ENCODE measurements at regions not wholly inside any gene's neighbourhood (a gene's known extent, or its start where the extent isn't known, plus 50 kb on each side); places are given as distances from the start of the nearest gene placed in this dataset.

- Histone ChIP-seq H3K4me3 (ENCODE audit: low read depth in 1 of 3, low read length in 3 of 3) (no peak overlapping the region), H3K9me3 (ENCODE audit: control insufficient read depth in 4 of 4, low read length in 3 of 4) (no peaks in the 10 kb centered on the region), H3K9ac (ENCODE audit: low read depth in 1 of 2, low read length in 2 of 2) (no peak overlapping the region)
These were observed 59.5 kb upstream of the CYSLTR2 start for GRCh38 chr13:48594096-48594815.

DNA sequence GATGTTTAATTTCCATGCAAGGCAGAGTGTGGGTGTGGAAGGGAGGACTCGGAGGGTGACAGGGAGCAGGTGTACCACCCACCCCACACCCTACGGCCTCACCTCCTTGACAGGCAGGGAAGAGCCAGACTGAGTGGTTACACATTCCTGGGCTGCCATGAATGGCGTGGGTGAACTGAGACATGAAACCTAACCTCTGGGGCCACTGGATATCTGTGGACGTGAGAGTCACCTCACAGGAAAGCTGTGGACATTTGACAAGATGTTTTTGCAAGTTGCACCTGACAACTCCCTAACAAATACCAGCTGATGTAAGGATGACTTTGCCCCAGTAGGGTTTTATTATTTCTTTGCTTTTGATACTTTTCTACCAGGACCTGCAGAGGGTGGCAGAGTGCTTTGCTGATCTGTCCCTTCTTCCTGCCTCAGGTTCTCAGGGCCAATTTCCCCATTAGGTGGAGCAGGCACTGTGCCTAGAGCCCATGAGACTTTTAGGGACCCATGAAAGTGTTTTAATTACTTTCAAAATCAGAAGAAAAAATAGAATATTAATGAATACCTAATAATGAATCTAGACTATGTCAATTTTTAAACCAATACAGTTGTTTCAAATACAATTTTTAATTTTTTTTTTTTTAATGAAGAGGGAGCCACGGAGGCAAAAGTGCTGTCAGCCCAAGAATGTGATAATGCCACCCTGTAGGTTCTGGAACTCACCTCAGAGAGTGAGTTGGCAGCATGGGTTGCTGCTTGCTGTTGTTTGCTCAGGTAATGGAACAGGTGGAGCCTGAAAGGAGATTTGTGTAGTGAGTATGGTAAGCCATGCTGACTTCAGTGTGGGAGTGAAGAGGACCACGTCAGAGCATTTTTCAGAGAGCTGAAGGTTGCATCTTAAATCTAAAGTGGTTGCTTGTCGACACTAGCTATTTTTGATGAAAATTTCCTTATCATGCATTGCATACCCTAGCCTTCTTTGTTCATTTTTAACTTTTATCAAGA is 58.0 kb upstream of the CYSLTR2 start:
- peak; percentile 41 for DNase-seq (ENCODE audit: low spot score)
- Histone ChIP-seq H3K4me1 (ENCODE audit: control insufficient read depth in 4 of 4, insufficient read depth in 4 of 4, low read length in 3 of 4) (no peaks in the 10 kb centered on the region), H3K9me3 (ENCODE audit: control insufficient read depth in 4 of 4, low read length in 3 of 4) (no peaks in the 10 kb centered on the region), H3K27ac (ENCODE audit: low read depth in 1 of 2, low read length in 2 of 2) (no peak overlapping the region), H3K4me3 (ENCODE audit: low read depth in 1 of 3, low read length in 3 of 3) (no peak overlapping the region), H3K27me3 (ENCODE audit: control insufficient read depth in 4 of 4, insufficient read depth in 4 of 4, low read length in 3 of 4) (peaks cover 0 to 2% (median 0%) of the 10 kb centered on the region in 4 donors), H3K36me3 (ENCODE audit: control insufficient read depth in 4 of 4, insufficient read depth in 3 of 4, low read depth in 1 of 4, low read length in 3 of 4) (no peaks in the 10 kb centered on the region), H3K9ac (ENCODE audit: low read depth in 1 of 2, low read length in 2 of 2) (no peak overlapping the region)
- WGBS: 64% methylated on average over 7 of the region's 7 CpGs
- TF ChIP-seq RAD21 (IDR thresholded peaks at IDR 0.05): peak; percentile 97 to 99
- TF ChIP-seq SP1 (IDR thresholded peaks at IDR 0.05): no peak
- TF ChIP-seq TAF1 (conservative IDR thresholded peaks at IDR 0.05): no peak
- no peak for TF ChIP-seq YY1 (IDR thresholded peaks at IDR 0.05)
- no peak for TF ChIP-seq FOXA2 (IDR thresholded peaks at IDR 0.05)
- TF ChIP-seq RXRA (IDR thresholded peaks at IDR 0.05): peak in 1 of 2 donors; percentile 29
- no peak for TF ChIP-seq EGR1 (IDR thresholded peaks at IDR 0.05; ENCODE audit: low read depth in 2 of 2)
- TF ChIP-seq, protein P1, sequence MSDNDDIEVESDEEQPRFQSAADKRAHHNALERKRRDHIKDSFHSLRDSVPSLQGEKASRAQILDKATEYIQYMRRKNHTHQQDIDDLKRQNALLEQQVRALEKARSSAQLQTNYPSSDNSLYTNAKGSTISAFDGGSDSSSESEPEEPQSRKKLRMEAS (IDR thresholded peaks at IDR 0.05): no peak
- TF ChIP-seq, protein P2, sequence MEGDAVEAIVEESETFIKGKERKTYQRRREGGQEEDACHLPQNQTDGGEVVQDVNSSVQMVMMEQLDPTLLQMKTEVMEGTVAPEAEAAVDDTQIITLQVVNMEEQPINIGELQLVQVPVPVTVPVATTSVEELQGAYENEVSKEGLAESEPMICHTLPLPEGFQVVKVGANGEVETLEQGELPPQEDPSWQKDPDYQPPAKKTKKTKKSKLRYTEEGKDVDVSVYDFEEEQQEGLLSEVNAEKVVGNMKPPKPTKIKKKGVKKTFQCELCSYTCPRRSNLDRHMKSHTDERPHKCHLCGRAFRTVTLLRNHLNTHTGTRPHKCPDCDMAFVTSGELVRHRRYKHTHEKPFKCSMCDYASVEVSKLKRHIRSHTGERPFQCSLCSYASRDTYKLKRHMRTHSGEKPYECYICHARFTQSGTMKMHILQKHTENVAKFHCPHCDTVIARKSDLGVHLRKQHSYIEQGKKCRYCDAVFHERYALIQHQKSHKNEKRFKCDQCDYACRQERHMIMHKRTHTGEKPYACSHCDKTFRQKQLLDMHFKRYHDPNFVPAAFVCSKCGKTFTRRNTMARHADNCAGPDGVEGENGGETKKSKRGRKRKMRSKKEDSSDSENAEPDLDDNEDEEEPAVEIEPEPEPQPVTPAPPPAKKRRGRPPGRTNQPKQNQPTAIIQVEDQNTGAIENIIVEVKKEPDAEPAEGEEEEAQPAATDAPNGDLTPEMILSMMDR (IDR thresholded peaks at IDR 0.05; ENCODE audit: low read depth, low read length, missing input control): peak; percentile 80
- peak in 1 of 2 donors; percentile 41 for TF ChIP-seq HNF4A (conservative IDR thresholded peaks at IDR 0.05)
- no peak for TF ChIP-seq FOXA1 (IDR thresholded peaks at IDR 0.05)
- TF ChIP-seq, protein P3, sequence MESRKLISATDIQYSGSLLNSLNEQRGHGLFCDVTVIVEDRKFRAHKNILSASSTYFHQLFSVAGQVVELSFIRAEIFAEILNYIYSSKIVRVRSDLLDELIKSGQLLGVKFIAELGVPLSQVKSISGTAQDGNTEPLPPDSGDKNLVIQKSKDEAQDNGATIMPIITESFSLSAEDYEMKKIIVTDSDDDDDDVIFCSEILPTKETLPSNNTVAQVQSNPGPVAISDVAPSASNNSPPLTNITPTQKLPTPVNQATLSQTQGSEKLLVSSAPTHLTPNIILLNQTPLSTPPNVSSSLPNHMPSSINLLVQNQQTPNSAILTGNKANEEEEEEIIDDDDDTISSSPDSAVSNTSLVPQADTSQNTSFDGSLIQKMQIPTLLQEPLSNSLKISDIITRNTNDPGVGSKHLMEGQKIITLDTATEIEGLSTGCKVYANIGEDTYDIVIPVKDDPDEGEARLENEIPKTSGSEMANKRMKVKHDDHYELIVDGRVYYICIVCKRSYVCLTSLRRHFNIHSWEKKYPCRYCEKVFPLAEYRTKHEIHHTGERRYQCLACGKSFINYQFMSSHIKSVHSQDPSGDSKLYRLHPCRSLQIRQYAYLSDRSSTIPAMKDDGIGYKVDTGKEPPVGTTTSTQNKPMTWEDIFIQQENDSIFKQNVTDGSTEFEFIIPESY (IDR thresholded peaks at IDR 0.05): no peak
- no peak for TF ChIP-seq JUND (IDR thresholded peaks at IDR 0.05)

More at GRCh38 chr13:48594096-48594815, 59.5 kb upstream of the CYSLTR2 start:
- H3K36me3 ChIP-seq (ENCODE audit: control insufficient read depth in 4 of 4, insufficient read depth in 3 of 4, low read depth in 1 of 4, low read length in 3 of 4): no peaks in the 10 kb centered on the region
- H3K27ac ChIP-seq (ENCODE audit: low read depth in 1 of 2, low read length in 2 of 2): no peak overlapping the region
- H3K4me1 ChIP-seq (ENCODE audit: control insufficient read depth in 4 of 4, insufficient read depth in 4 of 4, low read length in 3 of 4): no peaks in the 10 kb centered on the region
- 70% methylated on average over 6 of the region's 6 CpGs for WGBS
- peaks cover 0 to 2% (median 0%) of the 10 kb centered on the region in 4 donors for H3K27me3 ChIP-seq (ENCODE audit: control insufficient read depth in 4 of 4, insufficient read depth in 4 of 4, low read length in 3 of 4)
- DNase-seq (ENCODE audit: low spot score): no peak
- TF ChIP-seq EGR1 (IDR thresholded peaks at IDR 0.05; ENCODE audit: low read depth in 2 of 2) (no peak), GABPA (IDR thresholded peaks at IDR 0.05 in 1 of 2, conservative IDR thresholded peaks at IDR 0.05 in 1 of 2) (no peak), RAD21 (IDR thresholded peaks at IDR 0.05) (no peak), TAF1 (conservative IDR thresholded peaks at IDR 0.05) (no peak), FOXA2 (IDR thresholded peaks at IDR 0.05) (no peak), SP1 (IDR thresholded peaks at IDR 0.05) (no peak), RXRA (IDR thresholded peaks at IDR 0.05) (no peak), FOXA1 (IDR thresholded peaks at IDR 0.05) (no peak), NR2F2 (IDR thresholded peaks at IDR 0.05) (no peak), YY1 (IDR thresholded peaks at IDR 0.05) (no peak)
- TF ChIP-seq, protein P3 (IDR thresholded peaks at IDR 0.05): no peak
- TF ChIP-seq, protein P1 (IDR thresholded peaks at IDR 0.05): no peak
- TF ChIP-seq, protein P2 (IDR thresholded peaks at IDR 0.05; ENCODE audit: low read depth, low read length, missing input control): no peak

Data from liver (tissue), 8 donors.